ENCODE measurements at regions not wholly inside any gene's neighbourhood (a gene's known extent, or its start where the extent isn't known, plus 50 kb on each side); places are given as distances from the start of the nearest gene placed in this dataset.

DNA sequence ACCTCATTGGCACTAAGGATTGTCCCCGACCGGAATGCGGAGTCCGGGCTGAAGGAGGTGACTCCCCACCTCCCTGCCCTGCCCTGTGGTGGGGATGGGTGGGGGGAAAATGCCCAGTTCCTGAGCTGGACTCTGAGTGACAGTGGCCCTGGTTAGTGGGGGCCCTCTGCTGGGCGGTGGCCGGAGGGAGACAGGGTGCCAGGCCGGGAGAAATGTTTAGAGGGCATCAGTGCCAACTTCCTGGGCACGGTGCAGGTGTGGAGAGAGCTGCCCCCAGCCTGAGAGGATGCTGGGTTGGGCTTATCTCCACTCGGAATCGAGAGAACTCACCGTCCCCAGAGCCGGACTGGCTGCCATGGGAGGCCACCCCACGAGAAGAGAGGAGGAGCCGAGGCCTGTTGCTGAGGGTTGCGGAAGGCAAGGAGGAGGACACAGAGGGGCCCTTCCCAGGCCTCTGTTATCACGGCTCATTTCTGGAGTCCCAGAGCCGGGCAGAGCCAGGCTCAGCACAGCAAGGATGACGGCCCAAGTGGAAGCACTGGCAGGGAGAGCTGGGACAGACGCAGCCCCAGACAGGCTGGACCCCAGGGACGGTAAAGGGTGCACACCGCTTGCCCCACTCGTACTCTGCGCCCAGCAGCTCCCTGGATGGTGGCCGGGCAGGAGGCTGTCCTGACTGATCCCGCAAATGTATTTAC, 156.7 kb downstream of the KIF26A start:
- no peak for TF ChIP-seq POLR2A (IDR thresholded peaks at IDR 0.05)
- TF ChIP-seq, protein P1, sequence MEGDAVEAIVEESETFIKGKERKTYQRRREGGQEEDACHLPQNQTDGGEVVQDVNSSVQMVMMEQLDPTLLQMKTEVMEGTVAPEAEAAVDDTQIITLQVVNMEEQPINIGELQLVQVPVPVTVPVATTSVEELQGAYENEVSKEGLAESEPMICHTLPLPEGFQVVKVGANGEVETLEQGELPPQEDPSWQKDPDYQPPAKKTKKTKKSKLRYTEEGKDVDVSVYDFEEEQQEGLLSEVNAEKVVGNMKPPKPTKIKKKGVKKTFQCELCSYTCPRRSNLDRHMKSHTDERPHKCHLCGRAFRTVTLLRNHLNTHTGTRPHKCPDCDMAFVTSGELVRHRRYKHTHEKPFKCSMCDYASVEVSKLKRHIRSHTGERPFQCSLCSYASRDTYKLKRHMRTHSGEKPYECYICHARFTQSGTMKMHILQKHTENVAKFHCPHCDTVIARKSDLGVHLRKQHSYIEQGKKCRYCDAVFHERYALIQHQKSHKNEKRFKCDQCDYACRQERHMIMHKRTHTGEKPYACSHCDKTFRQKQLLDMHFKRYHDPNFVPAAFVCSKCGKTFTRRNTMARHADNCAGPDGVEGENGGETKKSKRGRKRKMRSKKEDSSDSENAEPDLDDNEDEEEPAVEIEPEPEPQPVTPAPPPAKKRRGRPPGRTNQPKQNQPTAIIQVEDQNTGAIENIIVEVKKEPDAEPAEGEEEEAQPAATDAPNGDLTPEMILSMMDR (IDR thresholded peaks at IDR 0.05), result no peak
